B cell (primary cell): ENCODE measurements at regions not wholly inside any gene's neighbourhood (a gene's known extent, or its start where the extent isn't known, plus 50 kb on each side); places are given as distances from the start of the nearest gene placed in this dataset.

Experiments
- ATAC-seq: fragments of 200-7000 bp; cut with Tn5 transposase; one replicate; pipeline ENCODE4 v1.10.0; 2021; ENCODE audit warnings: low read depth, mild to moderate bottlenecking, moderate number of reproducible peaks, moderate library complexity
- CTCF ChIA-PET: fragments of 350-600 bp; sonication (Branson Sonifier 250); formaldehyde crosslinking; loops from one replicate; lab custom pipeline; 2021; ENCODE audit warnings: antibody characterized with exemption, inconsistent platforms; lab: Charles Lee
- POLR2A ChIA-PET: fragments of 350-600 bp; sonication (Branson Sonifier 250); formaldehyde crosslinking; loops from one replicate; lab custom pipeline; 2021; ENCODE audit warnings: antibody characterized with exemption; lab: Charles Lee
- DNase-seq: peaks from one replicate; pipeline ENCODE4 v3.0.0; 2013
- H2AFZ ChIP-seq: 2 replicates; pipeline ENCODE4 v1.6.1; 2012; ENCODE audit warnings: mild to moderate bottlenecking, low read depth, low read length; ENCODE audit not compliant: insufficient read depth, poor library complexity, severe bottlenecking
- H3K27ac ChIP-seq, 2 donors: 1 replicate in 1 of 2; 2 replicates in 1 of 2; pipeline ENCODE4 v1.5.1; 2012 to 2013; ENCODE audit warnings: low read length in 2 of 2, mild to moderate bottlenecking in 2 of 2, moderate library complexity in 1 of 2
- H3K27me3 ChIP-seq, 4 experiments: fragments of 200-600 bp in 1 of 4; sonication (generic) in 1 of 4; replicated peaks in 1 of 4; 1 replicate in 2 of 4; 2 replicates in 2 of 4; pipeline versions ENCODE4 v1.6.1 to v1.7.0; 2013 to 2016; ENCODE audit warnings: low read length in 3 of 4, mild to moderate bottlenecking in 2 of 4, mixed read lengths in 1 of 4, moderate library complexity in 1 of 4; ENCODE audit not compliant: insufficient read depth in 4 of 4, control insufficient read depth in 3 of 4; ENCODE audit errors: control extremely low read depth in 1 of 4
- H3K36me3 ChIP-seq, 2 experiments: replicated peaks in 1 of 2; 1 replicate in 1 of 2; 2 replicates in 1 of 2; pipeline versions ENCODE4 v1.6.1 to v1.7.1; 2013; ENCODE audit warnings: low read length in 1 of 2; ENCODE audit not compliant: insufficient read depth in 2 of 2, control insufficient read depth in 1 of 2; ENCODE audit errors: control extremely low read depth in 1 of 2, extremely low read depth in 1 of 2
- H3K4me1 ChIP-seq, 2 donors: fragments of 200-600 bp in 1 of 2; sonication (generic) in 1 of 2; 1 replicate in 1 of 2; 2 replicates in 1 of 2; pipeline versions ENCODE4 v1.5.1 to v1.6.1; 2013 to 2017; ENCODE audit warnings: low read length in 2 of 2; ENCODE audit not compliant: control insufficient read depth in 2 of 2, insufficient read depth in 2 of 2
- H3K4me2 ChIP-seq: replicated peaks from 2 replicates; pipeline ENCODE3; 2012; ENCODE audit warnings: mild to moderate bottlenecking, low read depth, low read length; ENCODE audit not compliant: poor library complexity, severe bottlenecking
- H3K4me3 ChIP-seq, 5 experiments: fragments of 200-600 bp in 1 of 5; sonication (generic) in 1 of 5; 1 replicate in 3 of 5; 2 replicates in 2 of 5; pipeline versions ENCODE4 v1.5.1 to v1.7.0; 2011 to 2016; ENCODE audit warnings: low read length in 4 of 5, mild to moderate bottlenecking in 4 of 5, low read depth in 2 of 5, control low read depth in 1 of 5, moderate library complexity in 1 of 5; ENCODE audit not compliant: insufficient read depth in 1 of 5; ENCODE audit errors: control extremely low read depth in 1 of 5, extremely low read depth in 1 of 5
- H3K79me2 ChIP-seq: fragments of 200-600 bp; sonication (generic); one replicate; pipeline ENCODE4 v1.6.0; 2016; ENCODE audit warnings: low read length; ENCODE audit not compliant: control insufficient read depth, insufficient read depth
- H3K9ac ChIP-seq: fragments of 200-600 bp; sonication (generic); 2 replicates; pipeline ENCODE4 v1.6.1; 2017; ENCODE audit warnings: mild to moderate bottlenecking, low read length, moderate library complexity
- H3K9me3 ChIP-seq, 3 donors: one replicate each; pipeline versions ENCODE4 v1.6.1 to v1.7.1; 2013; ENCODE audit warnings: low read length in 2 of 3; ENCODE audit not compliant: control insufficient read depth in 2 of 3, insufficient read depth in 1 of 3; ENCODE audit errors: control extremely low read depth in 1 of 3
- H4K20me1 ChIP-seq: 2 replicates; pipeline ENCODE4 v1.6.0; 2012; ENCODE audit warnings: mild to moderate bottlenecking, low read length; ENCODE audit not compliant: insufficient read depth, control insufficient read depth, poor library complexity, severe bottlenecking
- H3K27ac Mint-ChIP-seq: one replicate; pipeline ENCODE4 v1.8.0; 2021; ENCODE audit warnings: mixed read lengths
- H3K27me3 Mint-ChIP-seq: one replicate; pipeline ENCODE4 v1.8.0; 2021; ENCODE audit warnings: mixed read lengths
- H3K4me1 Mint-ChIP-seq: one replicate; pipeline ENCODE4 v1.8.0; 2021; ENCODE audit warnings: mixed read lengths
- H3K4me3 Mint-ChIP-seq: one replicate; pipeline ENCODE4 v1.8.0; 2021; ENCODE audit warnings: mixed read lengths
- H3K9me3 Mint-ChIP-seq: one replicate; pipeline ENCODE4 v1.8.0; 2022; ENCODE audit warnings: mixed read lengths; ENCODE audit not compliant: insufficient read depth
- EZH2 ChIP-seq: IDR thresholded peaks from 2 replicates; pipeline ENCODE4 v1.6.1; 2012; ENCODE audit warnings: borderline replicate concordance, low read depth, mild to moderate bottlenecking, moderate library complexity, low read length; ENCODE audit not compliant: insufficient read depth, poor library complexity, severe bottlenecking
- whole genome bisulfite sequencing: methylation state at CpG from one replicate; pipeline ENCODE4 v1.1.5; 2013; ENCODE audit warnings: missing lambda C conversion rate; ENCODE audit not compliant: insufficient coverage; 5-methylcytosine and 5-hydroxymethylcytosine counted together
- intact Hi-C: fragments of 100-400 bp; cut with micrococcal nuclease; formaldehyde crosslinking; loops from one replicate; pipeline ENCODE4 v1.10.0; 2022
- TF ChIP-seq, protein P1 (sequence below): fragments of 200-600 bp; IDR thresholded peaks from one replicate; pipeline ENCODE4 v1.8.0; 2022; ENCODE audit warnings: antibody characterized with exemption, mild to moderate bottlenecking

DNA sequence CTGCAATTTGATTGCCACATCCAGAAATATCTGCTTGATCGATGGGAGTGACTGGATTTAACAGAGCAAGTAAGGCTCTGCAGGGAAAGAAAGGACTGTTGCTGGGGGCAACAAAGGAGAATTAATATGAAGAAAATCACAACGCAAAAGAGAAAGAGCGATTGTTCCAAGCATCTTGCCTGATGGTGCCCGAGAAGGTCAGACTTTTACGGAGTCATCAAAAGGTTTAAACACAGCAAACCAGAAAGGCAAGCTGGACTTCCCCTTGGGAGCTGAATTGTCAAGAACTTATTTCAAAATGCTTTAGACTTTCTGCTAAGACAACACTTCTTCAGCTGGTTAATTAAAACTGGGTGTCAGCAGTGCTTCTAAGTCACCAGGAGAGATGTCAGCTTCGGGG, 791.5 kb downstream of the MED13L start:
- H3K9ac ChIP-seq: no peak overlapping the region
- TF ChIP-seq EZH2: no peak
- TF ChIP-seq, protein P1, sequence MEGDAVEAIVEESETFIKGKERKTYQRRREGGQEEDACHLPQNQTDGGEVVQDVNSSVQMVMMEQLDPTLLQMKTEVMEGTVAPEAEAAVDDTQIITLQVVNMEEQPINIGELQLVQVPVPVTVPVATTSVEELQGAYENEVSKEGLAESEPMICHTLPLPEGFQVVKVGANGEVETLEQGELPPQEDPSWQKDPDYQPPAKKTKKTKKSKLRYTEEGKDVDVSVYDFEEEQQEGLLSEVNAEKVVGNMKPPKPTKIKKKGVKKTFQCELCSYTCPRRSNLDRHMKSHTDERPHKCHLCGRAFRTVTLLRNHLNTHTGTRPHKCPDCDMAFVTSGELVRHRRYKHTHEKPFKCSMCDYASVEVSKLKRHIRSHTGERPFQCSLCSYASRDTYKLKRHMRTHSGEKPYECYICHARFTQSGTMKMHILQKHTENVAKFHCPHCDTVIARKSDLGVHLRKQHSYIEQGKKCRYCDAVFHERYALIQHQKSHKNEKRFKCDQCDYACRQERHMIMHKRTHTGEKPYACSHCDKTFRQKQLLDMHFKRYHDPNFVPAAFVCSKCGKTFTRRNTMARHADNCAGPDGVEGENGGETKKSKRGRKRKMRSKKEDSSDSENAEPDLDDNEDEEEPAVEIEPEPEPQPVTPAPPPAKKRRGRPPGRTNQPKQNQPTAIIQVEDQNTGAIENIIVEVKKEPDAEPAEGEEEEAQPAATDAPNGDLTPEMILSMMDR: no peak
- H3K4me3 Mint-ChIP-seq: no peak overlapping the region
- H3K36me3 ChIP-seq: no peaks in the 10 kb centered on the region
- H3K4me1 ChIP-seq: no peaks in the 10 kb centered on the region
- intact Hi-C loops: no loop called here
- WGBS: 90% methylated on average over 6 of the region's 6 CpGs
- H3K27ac ChIP-seq: no peak overlapping the region
- H3K9me3 ChIP-seq: peaks cover 0 to 3% (median 0%) of the 10 kb centered on the region in 3 donors
- ATAC-seq (no peak), DNase-seq (no peak)
- no peak overlapping the region for H3K27ac Mint-ChIP-seq
- no peaks in the 10 kb centered on the region for H4K20me1 ChIP-seq
- H3K4me2 ChIP-seq: no peak overlapping the region
- H3K4me1 Mint-ChIP-seq: no peaks in the 10 kb centered on the region
- H3K27me3 ChIP-seq: no peaks in the 10 kb centered on the region
- no peaks in the 10 kb centered on the region for H3K79me2 ChIP-seq
- no peaks in the 10 kb centered on the region for H3K27me3 Mint-ChIP-seq
- H2AFZ ChIP-seq: no peak overlapping the region
- ChIA-PET POLR2A (no interaction called here), CTCF (no interaction called here)
- H3K9me3 Mint-ChIP-seq: no peaks in the 10 kb centered on the region
- no peak overlapping the region for H3K4me3 ChIP-seq

DNA sequence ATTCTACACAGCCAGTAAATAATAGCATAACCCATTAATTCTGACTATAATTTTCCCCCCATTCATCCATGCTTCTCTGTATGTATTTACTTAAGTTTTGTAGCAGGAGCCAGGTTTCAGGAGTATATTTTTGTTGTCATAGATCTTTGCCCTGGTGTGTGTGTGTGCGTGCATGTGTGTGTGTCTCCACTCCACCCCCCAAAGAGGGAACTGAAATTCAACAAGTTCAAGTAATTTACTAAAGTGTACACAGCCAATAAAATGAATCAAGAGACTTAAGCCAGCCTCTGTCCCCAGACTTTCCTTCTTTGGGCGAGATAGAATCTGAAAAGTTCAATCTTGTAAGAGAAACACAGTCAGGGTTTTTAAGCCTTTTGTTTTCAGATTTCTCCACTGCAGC, 792.0 kb downstream of the MED13L start:
- H3K27me3 Mint-ChIP-seq: no peaks in the 10 kb centered on the region
- Histone ChIP-seq H3K9ac (no peak overlapping the region), H3K4me1 (no peaks in the 10 kb centered on the region), H3K27ac (no peak overlapping the region), H4K20me1 (no peaks in the 10 kb centered on the region), H3K9me3 (peaks cover 0 to 3% (median 0%) of the 10 kb centered on the region in 3 donors), H3K27me3 (no peaks in the 10 kb centered on the region), H3K4me3 (no peak overlapping the region), H3K4me2 (no peak overlapping the region), H3K36me3 (no peaks in the 10 kb centered on the region), H2AFZ (no peak overlapping the region), H3K79me2 (no peaks in the 10 kb centered on the region)
- H3K4me1 Mint-ChIP-seq: no peaks in the 10 kb centered on the region
- ChIA-PET POLR2A (no interaction called here), CTCF (interaction anchor here (1.0 kb wide), 1 partner anchor 19 kb away, joined by 3 read pairs; no protein-coding TSS in a partner anchor)
- WGBS: no CpG with 5 or more reads among the region's 2 CpGs
- no peak overlapping the region for H3K27ac Mint-ChIP-seq
- ATAC-seq (no peak), DNase-seq (no peak)
- no peak overlapping the region for H3K4me3 Mint-ChIP-seq
- peaks cover 2% of the 10 kb centered on the region for H3K9me3 Mint-ChIP-seq
- intact Hi-C loops: no loop called here
- no peak for TF ChIP-seq EZH2
- TF ChIP-seq, protein P1: no peak
